IMR-90 (cell line): ENCODE measurements at regions not wholly inside any gene's neighbourhood (a gene's known extent, or its start where the extent isn't known, plus 50 kb on each side); places are given as distances from the start of the nearest gene placed in this dataset.

Experiments
- ATAC-seq: fragments of 200-7000 bp; cut with Tn5 transposase; 2 replicates; pipeline ENCODE4 v1.9.1; 2020; ENCODE audit warnings: low read depth, mild to moderate bottlenecking, moderate library complexity
- BruUV-seq: library from RNA; stranded (reverse); fragments of 400-500 nt; replicated peaks from 2 replicates; lab custom pipeline; 2021; lab: Mats Ljungman, UMichigan
- CTCF ChIA-PET: fragments of 300-600 bp; formaldehyde crosslinking; extraction: SDS; loops from one replicate; lab custom pipeline; 2021; ENCODE audit warnings: antibody characterized with exemption; lab: Yijun Ruan, JAX
- POLR2A ChIA-PET: fragments of 300-600 bp; sonication (Branson Sonifier 250); formaldehyde crosslinking; loops from one replicate; lab custom pipeline; 2022; ENCODE audit warnings: antibody characterized with exemption; ENCODE audit not compliant: unreplicated experiment; lab: Charles Lee
- DNase-seq: peaks from one replicate; pipeline ENCODE4 v3.0.0; 2013
- H2AFZ ChIP-seq: replicated peaks from 2 replicates; pipeline ENCODE3; 2013; ENCODE audit warnings: low read length, mild to moderate bottlenecking; ENCODE audit not compliant: poor library complexity
- H2AK5ac ChIP-seq: 2 replicates; pipeline ENCODE4 v1.6.1; 2013; ENCODE audit warnings: low read depth, low read length, inconsistent platforms
- H2AK9ac ChIP-seq: replicated peaks from 2 replicates; pipeline ENCODE3; 2013; ENCODE audit warnings: mild to moderate bottlenecking, low read depth, low read length, moderate library complexity; ENCODE audit not compliant: poor library complexity
- H2BK120ac ChIP-seq: 2 replicates; pipeline ENCODE4 v1.6.1; 2013; ENCODE audit warnings: low read depth, low read length, inconsistent platforms
- H2BK15ac ChIP-seq: 3 replicates; pipeline ENCODE4 v1.6.1; 2013; ENCODE audit warnings: low read depth, low read length, inconsistent platforms
- H2BK20ac ChIP-seq: 2 replicates; pipeline ENCODE4 v1.6.1; 2013; ENCODE audit warnings: low read depth, mild to moderate bottlenecking, inconsistent platforms, low read length, moderate library complexity
- H2BK5ac ChIP-seq: 2 replicates; pipeline ENCODE4 v1.6.1; 2013; ENCODE audit warnings: mild to moderate bottlenecking, low read depth, low read length, inconsistent platforms; ENCODE audit not compliant: poor library complexity, severe bottlenecking
- H3K14ac ChIP-seq: replicated peaks from 2 replicates; pipeline ENCODE4 v1.6.1; 2013; ENCODE audit warnings: low read depth, low read length, inconsistent platforms
- H3K18ac ChIP-seq: 2 replicates; pipeline ENCODE4 v1.6.1; 2013; ENCODE audit warnings: low read depth, low read length, control low read depth
- H3K23ac ChIP-seq: 2 replicates; pipeline ENCODE4 v1.6.1; 2013; ENCODE audit warnings: low read depth, low read length, inconsistent platforms
- H3K27ac ChIP-seq: 2 replicates; pipeline ENCODE4 v1.5.1; 2013; ENCODE audit warnings: mild to moderate bottlenecking, control low read depth, low read length; ENCODE audit not compliant: insufficient read depth
- H3K27me3 ChIP-seq: 2 replicates; pipeline ENCODE4 v1.6.1; 2013; ENCODE audit warnings: low read length; ENCODE audit not compliant: control insufficient read depth, insufficient read depth
- H3K36me3 ChIP-seq: 2 replicates; pipeline ENCODE4 v1.6.1; 2013; ENCODE audit warnings: low read length, mixed read lengths; ENCODE audit not compliant: control insufficient read depth, insufficient read depth
- H3K4ac ChIP-seq: 2 replicates; pipeline ENCODE4 v1.6.1; 2013; ENCODE audit warnings: low read depth, low read length, inconsistent platforms
- H3K4me1 ChIP-seq: 2 replicates; pipeline ENCODE4 v1.6.1; 2013; ENCODE audit warnings: low read length, mixed read lengths; ENCODE audit not compliant: control insufficient read depth, insufficient read depth
- H3K4me2 ChIP-seq: 2 replicates; pipeline ENCODE4 v1.6.1; 2013; ENCODE audit warnings: low read depth, mild to moderate bottlenecking, control low read depth, low read length, moderate library complexity
- H3K4me3 ChIP-seq: 2 replicates; pipeline ENCODE4 v1.5.1; 2013; ENCODE audit warnings: low read depth, mild to moderate bottlenecking, control low read depth, low read length, moderate library complexity; ENCODE audit not compliant: insufficient read depth
- H3K56ac ChIP-seq: 2 replicates; pipeline ENCODE4 v1.6.1; 2013; ENCODE audit warnings: low read length, inconsistent platforms; ENCODE audit not compliant: insufficient read depth; ENCODE audit errors: extremely low read depth
- H3K79me1 ChIP-seq, 2 experiments: 2 replicates each; pipeline ENCODE4 v1.6.1; 2013; ENCODE audit warnings: low read length in 2 of 2, inconsistent platforms in 1 of 2, low read depth in 1 of 2
- H3K9ac ChIP-seq: 2 replicates; pipeline ENCODE4 v1.6.1; 2013; ENCODE audit warnings: low read depth, low read length, control low read depth
- H3K9me1 ChIP-seq: 2 replicates; pipeline ENCODE4 v1.6.1; 2013; ENCODE audit warnings: low read length, inconsistent platforms; ENCODE audit not compliant: insufficient read depth
- H3K9me3 ChIP-seq: 2 replicates; pipeline ENCODE4 v1.6.1; 2013; ENCODE audit warnings: low read length; ENCODE audit not compliant: control insufficient read depth, insufficient read depth
- H4K20me1 ChIP-seq: 2 replicates; pipeline ENCODE4 v1.6.1; 2013; ENCODE audit warnings: low read length, inconsistent platforms; ENCODE audit not compliant: insufficient read depth
- H4K5ac ChIP-seq: 2 replicates; pipeline ENCODE4 v1.6.1; 2013; ENCODE audit warnings: mild to moderate bottlenecking, low read depth, low read length, control low read depth
- H4K8ac ChIP-seq, 2 experiments: 2 replicates each; pipeline ENCODE4 v1.6.1; 2013; ENCODE audit warnings: low read depth in 2 of 2, low read length in 2 of 2, control low read depth in 1 of 2, inconsistent platforms in 1 of 2
- H4K91ac ChIP-seq: 2 replicates; pipeline ENCODE4 v1.6.1; 2013; ENCODE audit warnings: low read depth, low read length, inconsistent platforms; ENCODE audit not compliant: insufficient read depth
- BHLHE40 ChIP-seq: fragments of 150-350 bp; IDR thresholded peaks from 2 replicates; pipeline ENCODE4 v1.6.1; 2016; ENCODE audit warnings: mild to moderate bottlenecking, low read depth, low read length
- CEBPB ChIP-seq: IDR thresholded peaks from 2 replicates; pipeline ENCODE4 v1.6.1; 2012; ENCODE audit warnings: low read depth, low read length, improper control_type of control experiment
- CHD1 ChIP-seq: IDR thresholded peaks from 2 replicates; pipeline ENCODE4 v1.6.1; 2012; ENCODE audit warnings: low read depth, low read length, improper control_type of control experiment
- CTCF ChIP-seq: conservative IDR thresholded peaks from 2 replicates; pipeline ENCODE4 v1.5.1; 2012; ENCODE audit warnings: mild to moderate bottlenecking, low read depth, low read length, improper control_type of control experiment
- MXI1 ChIP-seq: IDR thresholded peaks from 2 replicates; pipeline ENCODE4 v1.6.1; 2012; ENCODE audit warnings: low read depth, mild to moderate bottlenecking, low read length, moderate library complexity, borderline replicate concordance
- NFE2L2 ChIP-seq: fragments of 150-350 bp; IDR thresholded peaks from 2 replicates; pipeline ENCODE4 v1.6.1; 2016; ENCODE audit warnings: low read depth, mild to moderate bottlenecking, low read length
- RAD21 ChIP-seq: IDR thresholded peaks from 2 replicates; pipeline ENCODE4 v1.6.1; 2012; ENCODE audit warnings: low read length, improper control_type of control experiment
- SMC3 ChIP-seq: fragments of 150-350 bp; IDR thresholded peaks from 2 replicates; pipeline ENCODE4 v1.6.1; 2016; ENCODE audit warnings: low read depth, mild to moderate bottlenecking, antibody characterized with exemption, low read length, moderate library complexity
- WGBS, 2 experiments: methylation state at CpG; one replicate each; pipeline versions ENCODE4 v1.1.5 to v1.1.7; 2013; ENCODE audit warnings: missing lambda C conversion rate in 2 of 2; ENCODE audit not compliant: insufficient read length in 1 of 2; ENCODE audit errors: extremely low coverage in 2 of 2; 5-methylcytosine and 5-hydroxymethylcytosine counted together
- dilution Hi-C: fragments of 300-500 bp; cut with HindIII; formaldehyde crosslinking; loops from one replicate; pipeline ENCODE4 v1.14.3; 2018; ENCODE audit warnings: low sequenced_read_pairs; ENCODE audit not compliant: unreplicated experiment
- in situ Hi-C: fragments of 300-500 bp; cut with MboI; formaldehyde crosslinking; loops from 3 replicates; pipeline ENCODE4 v1.14.3; 2019; ENCODE audit warnings: low sequenced_read_pairs, inconsistent platforms, mixed read lengths
- intact Hi-C: fragments of 100-400 bp; cut with micrococcal nuclease; formaldehyde crosslinking; loops from 2 replicates; pipeline ENCODE4 v1.10.0; 2022

- intact Hi-C loops (no loop called here), in situ Hi-C loops (no loop called here), dilution Hi-C loops (no loop called here)
- H3K4ac ChIP-seq = no peak overlapping the region
- no TSS peak for BruUV-seq
- ATAC-seq (peak; percentile 32), DNase-seq (peak; percentile 11)
- TF ChIP-seq CTCF = no peak
- TF ChIP-seq SMC3 = no peak
- no peak for TF ChIP-seq CHD1
- no peak for TF ChIP-seq CEBPB
- no peak for TF ChIP-seq MXI1
- TF ChIP-seq NFE2L2 = no peak
- no peak for TF ChIP-seq RAD21
- TF ChIP-seq BHLHE40 = no peak
- no peak overlapping the region for H3K4me3 ChIP-seq
- no peak overlapping the region for H2BK15ac ChIP-seq
- WGBS, 2 experiments = no CpG with 5 or more reads among the region's 3 CpGs
- H2AK9ac ChIP-seq = no peak overlapping the region
- POLR2A ChIA-PET = no interaction called here
- no peaks in the 10 kb centered on the region for H3K36me3 ChIP-seq
- H2BK20ac ChIP-seq = no peak overlapping the region
- CTCF ChIA-PET = no interaction called here
- no peak overlapping the region for H2AFZ ChIP-seq
- no peak overlapping the region for H3K23ac ChIP-seq
- H2AK5ac ChIP-seq = no peak overlapping the region
- H4K5ac ChIP-seq = no peak overlapping the region
- H3K27me3 ChIP-seq = peaks cover 8% of the 10 kb centered on the region; the same call in 1 of the 2 replicates
- no peak overlapping the region for H2BK120ac ChIP-seq
- no peak overlapping the region for H3K27ac ChIP-seq
- H4K8ac ChIP-seq = no peak overlapping the region
- H4K20me1 ChIP-seq = no peaks in the 10 kb centered on the region
- no peak overlapping the region for H2BK5ac ChIP-seq
- H3K56ac ChIP-seq = no peak overlapping the region
- no peak overlapping the region for H3K9ac ChIP-seq
- no peaks in the 10 kb centered on the region for H3K79me1 ChIP-seq
- no peak overlapping the region for H3K4me2 ChIP-seq
- no peaks in the 10 kb centered on the region for H3K9me3 ChIP-seq
- no peak overlapping the region for H3K14ac ChIP-seq
- no peaks in the 10 kb centered on the region for H3K9me1 ChIP-seq
- H3K4me1 ChIP-seq = no peaks in the 10 kb centered on the region
- no peak overlapping the region for H3K18ac ChIP-seq
- H4K91ac ChIP-seq = no peak overlapping the region
These were observed 191.4 kb upstream of the CHAC2 start for GRCh38 chr2:53576166-53576565.
